Activated CD4-positive, alpha-beta T cell treated with anti-CD3 and anti-CD28 coated beads, Interleukin-2, amount 50 U/mL, for 16 hours (primary cell): ENCODE measurements at regions not wholly inside any gene's neighbourhood (a gene's known extent, or its start where the extent isn't known, plus 50 kb on each side); places are given as distances from the start of the nearest gene placed in this dataset.

ENCODE experiments used
- DNase-seq: peaks from one replicate; pipeline ENCODE4 v3.0.0-alpha.2; 2020

DNA sequence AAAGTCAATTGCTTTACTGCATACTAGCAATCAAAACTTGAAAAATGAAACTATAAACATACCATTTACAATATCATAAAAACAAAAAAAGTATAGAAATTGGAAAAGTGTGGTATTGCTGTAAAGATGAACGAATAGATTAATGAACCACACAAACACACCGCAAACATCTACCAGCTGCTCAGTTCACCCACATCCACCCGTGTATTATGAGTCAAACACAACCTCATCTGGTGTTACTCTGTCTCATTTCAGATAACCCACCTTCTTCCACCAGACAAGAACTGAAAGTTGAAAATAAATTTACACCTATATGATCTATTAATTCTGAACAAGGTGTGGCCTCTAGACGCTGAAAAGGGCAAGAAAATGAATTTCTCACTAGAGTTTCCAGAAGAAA, 53.3 kb downstream of the BLID start:
- DNase-seq: no peak

DNA sequence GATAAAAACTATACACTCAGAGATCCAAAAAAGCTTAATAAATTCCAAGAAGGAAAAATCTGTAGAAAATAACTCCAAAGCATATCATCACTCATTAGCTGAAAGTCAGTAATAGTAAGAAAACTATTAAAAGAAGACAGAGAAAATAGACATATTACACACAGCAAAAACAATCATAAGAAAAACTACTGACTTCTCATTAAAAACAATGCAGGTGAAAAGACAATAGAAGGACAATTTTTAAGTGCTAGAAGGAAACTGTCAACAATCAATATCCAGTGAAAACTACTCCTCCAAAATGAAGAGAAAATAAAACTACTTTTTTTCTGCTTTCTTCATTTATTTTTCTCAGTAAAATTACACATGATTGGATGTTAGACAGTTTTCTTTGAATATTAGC, 56.5 kb downstream of the BLID start:
- DNase-seq: no peak

DNA sequence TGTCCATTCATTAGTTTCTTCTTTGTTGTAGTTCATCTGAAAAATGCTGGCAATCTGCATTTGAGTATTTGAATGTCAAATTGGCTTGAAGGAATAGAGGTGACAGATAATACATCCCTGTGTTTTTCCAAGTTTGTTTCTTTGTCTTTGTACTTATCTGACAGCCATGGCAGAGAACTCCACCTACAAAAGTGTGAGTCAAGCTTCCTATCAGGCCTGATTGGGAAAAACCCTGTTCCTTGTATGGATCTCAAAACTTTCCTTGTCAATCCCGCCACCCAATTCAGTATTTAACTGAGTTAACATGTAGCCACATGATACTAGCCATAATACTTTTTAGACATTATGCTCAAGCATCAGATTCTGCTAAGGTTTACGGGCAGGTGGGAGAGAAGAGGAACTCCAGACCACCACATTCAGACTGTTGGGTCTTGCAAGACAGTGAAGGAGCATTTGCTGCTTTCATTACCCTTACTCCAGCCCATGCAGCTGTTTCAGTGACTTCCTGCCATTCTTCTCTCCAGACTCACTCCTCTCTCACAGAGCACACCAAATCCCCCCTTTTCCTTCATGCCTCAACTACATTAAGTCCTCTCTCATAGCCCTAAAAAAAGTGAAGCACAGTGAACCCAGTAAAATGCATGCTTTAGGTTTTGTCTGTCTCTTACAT, 65.9 kb downstream of the BLID start:
- DNase-seq: no peak

DNA sequence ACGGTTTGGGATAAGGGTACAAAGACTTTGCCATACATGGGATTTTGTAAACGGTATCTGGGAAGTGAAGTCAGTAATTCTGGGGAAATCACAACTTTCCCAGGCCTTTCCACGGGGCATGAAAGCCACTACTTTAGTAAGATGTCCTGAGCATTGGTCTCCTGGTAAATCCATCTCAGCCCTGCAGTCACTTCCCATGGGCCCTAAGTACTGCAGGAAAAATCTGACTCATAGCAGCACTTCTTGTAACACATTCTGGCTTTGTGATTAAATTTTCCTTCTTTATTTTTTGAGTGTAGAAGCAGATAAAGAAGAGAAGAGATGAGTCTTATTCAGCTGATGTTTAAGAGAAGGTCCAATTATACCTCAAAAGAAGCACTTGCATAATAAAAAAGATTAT, 67.6 kb downstream of the BLID start:
- no peak for DNase-seq

DNA sequence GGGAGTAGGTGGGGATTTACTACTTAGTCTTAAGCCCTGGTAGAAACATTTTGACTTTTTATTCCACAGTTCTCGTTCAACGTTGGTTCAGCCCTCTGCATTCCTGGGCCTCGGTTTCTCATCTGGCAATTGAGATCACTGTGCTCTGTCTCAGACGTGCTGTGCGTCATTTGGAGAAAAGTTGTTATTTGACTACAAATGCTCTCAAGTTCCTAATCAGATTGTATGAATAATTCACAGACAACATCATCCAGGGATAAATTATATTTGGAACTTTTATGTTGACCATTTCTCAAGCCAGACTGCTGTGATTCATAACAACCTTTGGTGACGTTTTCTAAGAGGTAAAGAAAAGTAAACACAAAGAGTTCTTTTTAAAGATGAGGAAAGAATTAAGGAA, 69.2 kb downstream of the BLID start:
- no peak for DNase-seq

- DNase-seq: no peak
Observed at GRCh38 chr11:122046438-122046837, 69.6 kb downstream of the BLID start.

DNA sequence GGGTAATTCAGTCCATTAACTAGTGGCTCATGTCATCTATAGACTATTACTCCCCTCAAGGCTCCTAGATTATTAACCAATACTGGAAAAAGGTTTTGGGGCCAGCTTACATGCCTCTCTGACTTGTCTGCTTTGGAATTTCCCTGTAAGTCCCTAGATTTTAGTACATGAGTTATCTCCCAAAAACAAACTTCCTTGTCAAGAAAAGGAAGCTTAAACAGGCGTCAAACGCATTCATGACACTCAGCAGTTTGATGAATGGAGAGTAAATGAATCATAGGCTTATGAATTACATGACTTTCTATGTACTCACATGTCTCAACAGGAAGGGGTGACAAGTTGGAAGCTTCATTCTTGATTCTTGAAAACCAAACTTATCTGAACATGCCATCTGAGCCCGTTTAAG, 70.8 kb downstream of the BLID start:
- DNase-seq: no peak

GRCh38 chr11:122044086-122044485, 71.9 kb downstream of the BLID start:
- no peak for DNase-seq

- DNase-seq: no peak
Observed at GRCh38 chr11:122042981-122043380, 73.0 kb downstream of the BLID start.

- no peak for DNase-seq
Observed at GRCh38 chr11:122040464-122040863, 75.6 kb downstream of the BLID start.

DNA sequence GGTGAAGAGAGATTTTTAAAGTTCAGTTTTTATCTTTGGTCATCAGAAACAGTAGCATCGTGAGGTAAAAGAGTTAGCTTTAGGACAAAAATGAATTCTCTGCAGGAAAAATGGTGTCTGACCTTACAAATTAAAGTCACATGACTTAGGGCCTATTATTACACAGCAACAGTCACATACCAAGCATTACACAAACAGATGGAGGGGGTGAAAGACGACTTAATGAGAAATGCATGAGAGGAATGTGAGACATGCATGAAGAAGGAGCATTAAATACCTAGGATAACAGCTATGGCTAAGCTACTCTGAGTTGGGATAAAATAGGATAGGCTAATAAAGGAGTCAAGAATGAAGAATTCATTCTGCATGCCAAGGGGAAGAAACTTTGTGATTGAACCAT, 77.5 kb downstream of the BLID start:
- no peak for DNase-seq

GRCh38 chr11:122037911-122038310, 78.1 kb downstream of the BLID start:
- DNase-seq: no peak

DNA sequence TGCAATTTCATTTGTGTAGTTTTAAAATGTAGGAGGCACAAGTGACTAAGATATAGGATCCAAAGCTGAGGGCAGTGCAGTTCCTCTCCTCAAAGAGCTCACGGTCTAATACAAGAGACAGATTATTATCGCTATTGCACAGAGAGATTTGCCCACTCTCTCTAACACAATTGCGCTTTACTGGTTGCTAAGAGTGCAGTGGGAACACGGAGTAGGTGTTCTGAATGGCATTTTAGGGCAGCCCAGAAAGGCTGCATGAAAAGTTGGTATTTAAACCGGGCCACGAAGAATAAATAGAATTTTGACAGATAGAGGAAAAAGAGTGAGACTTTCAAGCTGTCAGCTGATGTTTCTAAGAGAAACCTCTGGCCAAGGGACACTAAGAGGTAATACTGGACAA, 79.5 kb downstream of the BLID start:
- no peak for DNase-seq

DNA sequence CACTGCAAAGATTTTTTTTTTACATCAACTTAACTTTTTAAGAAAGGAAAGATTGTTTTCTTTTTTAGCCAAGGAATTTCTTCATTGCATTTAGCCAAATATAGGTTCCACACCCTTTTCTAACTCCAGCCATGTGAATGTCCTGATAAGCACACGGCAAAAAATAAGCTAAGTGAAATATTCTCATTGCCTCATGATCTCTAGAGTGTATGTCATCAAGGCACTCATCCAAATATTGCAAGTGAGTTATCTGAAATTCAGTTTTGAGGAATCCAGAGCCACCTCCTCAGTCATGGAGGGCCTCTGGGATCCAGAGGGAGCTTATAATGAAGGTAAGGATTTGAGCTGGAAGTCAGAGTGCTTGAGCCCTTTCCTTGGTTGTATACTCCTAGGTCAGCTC, 80.0 kb downstream of the BLID start:
- DNase-seq: no peak

- DNase-seq: no peak
Observed at GRCh38 chr11:122033631-122034030, 82.4 kb downstream of the BLID start.

- DNase-seq: no peak
Observed at GRCh38 chr11:122033193-122033592, 82.8 kb downstream of the BLID start.

DNA sequence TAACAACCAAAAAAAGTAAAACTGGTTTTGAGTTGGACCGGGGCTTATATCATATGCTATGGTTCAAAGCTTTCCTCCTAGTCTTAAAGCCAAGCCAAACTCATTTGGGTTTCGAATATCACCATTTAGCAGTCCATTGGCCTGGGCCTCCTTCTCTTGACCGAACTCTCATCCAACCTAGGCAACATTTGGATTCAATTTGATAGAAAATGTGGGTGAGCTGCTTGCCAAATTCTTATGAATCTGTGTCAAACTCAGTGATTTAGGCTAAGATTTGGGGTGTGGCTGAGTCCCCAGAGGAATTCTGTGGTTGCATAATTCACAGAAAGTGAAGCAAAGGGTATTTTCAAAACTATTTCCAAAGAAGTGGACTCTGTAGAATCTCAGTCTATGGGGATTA, 83.7 kb downstream of the BLID start:
- no peak for DNase-seq

DNA sequence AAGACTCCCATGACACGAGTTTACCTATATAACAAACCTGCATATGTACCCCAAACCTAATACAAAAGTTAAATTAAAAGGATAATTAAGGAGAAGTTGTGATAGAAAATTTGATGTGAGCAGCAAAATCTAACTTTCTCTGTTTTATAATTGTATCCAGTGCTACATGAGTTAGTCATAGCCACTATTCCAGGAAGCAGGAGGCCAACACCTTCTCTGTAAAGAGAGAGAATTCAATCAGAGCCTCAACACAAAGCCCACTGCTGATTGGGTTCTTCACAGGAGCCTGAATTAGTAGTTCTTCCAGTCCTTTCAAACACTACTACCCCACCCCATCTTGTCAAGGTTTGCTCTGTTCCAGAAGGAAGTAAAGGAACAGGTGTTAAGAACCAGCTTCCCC, 84.2 kb downstream of the BLID start:
- DNase-seq: no peak

- no peak for DNase-seq
Observed at GRCh38 chr11:122030286-122030685, 85.7 kb downstream of the BLID start.

- DNase-seq: no peak
Observed at GRCh38 chr11:122028545-122028944, 87.5 kb downstream of the BLID start.

- DNase-seq: no peak
Observed at GRCh38 chr11:122028036-122028435, 88.0 kb downstream of the BLID start.

- no peak for DNase-seq
Observed at GRCh38 chr11:122025757-122026156, 90.3 kb downstream of the BLID start.

- DNase-seq: no peak
Observed at GRCh38 chr11:122024278-122024677, 91.7 kb downstream of the BLID start.

GRCh38 chr11:122023614-122024250, 92.3 kb downstream of the BLID start:
- DNase-seq: no peak

DNA sequence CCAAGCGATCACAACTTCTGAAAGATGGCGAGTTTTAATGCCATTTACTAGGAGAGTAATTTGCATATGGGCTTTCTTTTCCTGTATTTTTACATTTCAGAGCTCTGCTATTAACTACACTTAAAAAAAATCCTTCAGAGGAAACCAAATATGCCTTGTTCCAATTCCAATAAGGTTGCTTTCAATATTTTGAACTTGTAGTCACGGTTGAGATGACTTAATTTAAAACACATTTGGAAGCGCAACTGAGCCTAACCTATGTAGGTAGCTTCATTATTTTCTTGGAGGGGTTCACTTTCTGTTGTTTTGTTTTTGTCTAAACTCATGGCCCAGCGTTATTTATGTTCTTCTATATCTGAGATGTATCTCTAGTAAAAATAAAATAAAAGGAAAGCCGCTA, 93.4 kb downstream of the BLID start:
- no peak for DNase-seq
